Right lobe of liver (tissue), 6 donors: ENCODE measurements at regions not wholly inside any gene's neighbourhood (a gene's known extent, or its start where the extent isn't known, plus 50 kb on each side); places are given as distances from the start of the nearest gene placed in this dataset.

Source experiments
- ATAC-seq, 4 donors: fragments of 200-7000 bp; cut with Tn5 transposase; one replicate each; pipeline ENCODE4 v1.9.1; 2020; ENCODE audit warnings: mild to moderate bottlenecking in 4 of 4, moderate library complexity in 4 of 4
- DNase-seq, 3 donors: peaks; one replicate each; pipeline ENCODE4 v3.0.0-alpha.2; 2020
- H3K27ac ChIP-seq, 3 donors: fragments of 200-600 bp; one replicate each; pipeline ENCODE4 v1.8.0; 2022
- H3K27me3 ChIP-seq, 2 donors: fragments of 200-600 bp; one replicate each; pipeline ENCODE4 v1.8.0; 2022
- H3K36me3 ChIP-seq, 4 donors: fragments of 200-600 bp; sonication (generic) in 1 of 4; one replicate each; pipeline versions ENCODE4 v1.5.1 to v1.8.0; 2017 to 2022; ENCODE audit warnings: control low read depth in 1 of 4
- H3K4me1 ChIP-seq, 4 donors: fragments of 200-600 bp; sonication (generic) in 1 of 4; one replicate each; pipeline versions ENCODE4 v1.5.1 to v1.8.0; 2017 to 2022; ENCODE audit warnings: control low read depth in 1 of 4
- H3K4me3 ChIP-seq, 3 donors: fragments of 200-600 bp; one replicate each; pipeline ENCODE4 v1.8.0; 2022
- H3K9me3 ChIP-seq, 4 donors: fragments of 200-600 bp; sonication (generic) in 1 of 4; one replicate each; pipeline versions ENCODE4 v1.5.1 to v1.8.0; 2017 to 2022; ENCODE audit warnings: control low read depth in 1 of 4
- POLR2A ChIP-seq: fragments of 450-650 bp; IDR thresholded peaks from one replicate; pipeline ENCODE4 v1.6.1; 2017; ENCODE audit warnings: antibody characterized with exemption, mild to moderate bottlenecking
- WGBS: methylation state at CpG from one replicate; pipeline ENCODE4 v1.1.6; 2018; ENCODE audit warnings: low coverage, low lambda C conversion rate; ENCODE audit not compliant: insufficient coverage; ENCODE audit errors: missing lambda C conversion rate; 5-methylcytosine and 5-hydroxymethylcytosine counted together
- intact Hi-C, 2 donors: fragments of 100-400 bp; cut with DNase I; formaldehyde crosslinking; loops; one replicate each; pipeline versions ENCODE4 v1.11.2 to v1.14.1; 2022
- TF ChIP-seq, protein P1 (sequence below), 4 donors: fragments of 200-600 bp in 3 of 4; fragments of 450-650 bp in 1 of 4; IDR thresholded peaks; one replicate each; pipeline versions ENCODE4 v1.5.1 to v1.8.0; 2016 to 2022; ENCODE audit warnings: antibody characterized with exemption in 4 of 4, mild to moderate bottlenecking in 2 of 4
- donor health status: DM: no; HTN: yes; CAD: no.
- donor health status: DM: no; HTN: no; CAD: no.
- donor health status: DM: no; HTN: no; CAD: no.
- donor health status: DM: no; HTN: yes; CAD: no.
- donor health status: DM: no; HTN: yes; CAD: no.

DNA sequence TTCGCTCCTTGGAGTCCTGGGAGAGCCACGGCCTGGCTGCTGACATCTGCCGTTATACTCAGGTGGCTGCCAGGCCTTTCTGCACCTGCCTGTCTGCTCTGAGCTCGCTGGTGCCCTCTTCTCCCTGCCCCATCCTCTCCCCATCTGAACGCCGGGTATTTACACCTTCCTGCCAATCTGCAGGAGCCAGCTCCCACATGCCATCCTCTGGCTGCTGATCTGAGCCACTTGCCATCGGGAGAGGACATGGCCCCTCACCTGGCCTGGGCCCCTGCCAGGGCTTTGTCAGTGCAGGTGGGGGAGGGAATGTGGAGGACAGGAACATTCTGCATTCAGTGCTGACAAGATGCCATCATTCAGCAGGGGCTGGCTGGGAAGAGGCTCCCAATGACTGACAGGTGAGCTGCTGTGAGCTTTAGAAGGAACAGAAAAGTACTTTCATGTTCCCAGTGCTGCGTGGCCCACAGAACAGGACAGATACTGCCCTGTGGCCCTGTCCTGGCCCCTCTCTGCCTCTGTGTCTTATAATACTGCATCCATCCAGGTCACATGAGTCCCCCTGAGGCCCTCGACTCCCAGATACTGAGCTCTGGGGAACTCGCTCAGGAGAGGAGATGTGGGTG lies 96.3 kb upstream of the ZNF469 start:
- WGBS = 72% methylated on average over 3 of the region's 10 CpGs
- Histone ChIP-seq H3K4me1 (no peaks in the 10 kb centered on the region), H3K4me3 (no peak overlapping the region), H3K27me3 (no peaks in the 10 kb centered on the region), H3K36me3 (no peaks in the 10 kb centered on the region), H3K9me3 (peaks cover 0 to 4% (median 0%) of the 10 kb centered on the region in 4 donors), H3K27ac (no peak overlapping the region)
- DNase-seq = peak in 1 of 3 donors; percentile 6
- intact Hi-C loops = no loop called here
- no peak for ATAC-seq
- TF ChIP-seq, protein P1, sequence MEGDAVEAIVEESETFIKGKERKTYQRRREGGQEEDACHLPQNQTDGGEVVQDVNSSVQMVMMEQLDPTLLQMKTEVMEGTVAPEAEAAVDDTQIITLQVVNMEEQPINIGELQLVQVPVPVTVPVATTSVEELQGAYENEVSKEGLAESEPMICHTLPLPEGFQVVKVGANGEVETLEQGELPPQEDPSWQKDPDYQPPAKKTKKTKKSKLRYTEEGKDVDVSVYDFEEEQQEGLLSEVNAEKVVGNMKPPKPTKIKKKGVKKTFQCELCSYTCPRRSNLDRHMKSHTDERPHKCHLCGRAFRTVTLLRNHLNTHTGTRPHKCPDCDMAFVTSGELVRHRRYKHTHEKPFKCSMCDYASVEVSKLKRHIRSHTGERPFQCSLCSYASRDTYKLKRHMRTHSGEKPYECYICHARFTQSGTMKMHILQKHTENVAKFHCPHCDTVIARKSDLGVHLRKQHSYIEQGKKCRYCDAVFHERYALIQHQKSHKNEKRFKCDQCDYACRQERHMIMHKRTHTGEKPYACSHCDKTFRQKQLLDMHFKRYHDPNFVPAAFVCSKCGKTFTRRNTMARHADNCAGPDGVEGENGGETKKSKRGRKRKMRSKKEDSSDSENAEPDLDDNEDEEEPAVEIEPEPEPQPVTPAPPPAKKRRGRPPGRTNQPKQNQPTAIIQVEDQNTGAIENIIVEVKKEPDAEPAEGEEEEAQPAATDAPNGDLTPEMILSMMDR (IDR thresholded peaks at IDR 0.05) = no peak
- no peak for TF ChIP-seq POLR2A

DNA sequence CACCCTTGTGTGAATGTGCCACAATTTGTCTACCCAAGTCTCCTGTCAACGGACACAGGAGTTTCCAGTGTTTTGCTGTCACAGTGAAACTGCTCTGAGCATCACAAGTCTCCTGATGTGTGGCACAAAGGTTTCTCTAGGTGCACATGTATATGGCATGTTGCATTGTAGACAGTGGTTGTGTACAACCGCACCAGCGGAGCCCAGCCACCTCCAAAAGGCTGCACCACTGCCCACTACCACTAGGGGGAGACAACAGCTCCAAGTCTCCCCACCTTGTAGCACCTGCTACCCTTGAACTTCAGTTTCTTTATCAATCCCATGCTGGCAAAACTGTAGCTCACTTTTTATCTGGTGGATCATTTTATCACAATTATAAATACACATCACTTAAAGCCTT lies 95.5 kb upstream of the ZNF469 start:
- no peak for TF ChIP-seq POLR2A
- TF ChIP-seq, protein P1 (IDR thresholded peaks at IDR 0.05) = peak; percentile 20 to 77 (median 36)
- Histone ChIP-seq H3K9me3 (peaks cover 0 to 4% (median 0%) of the 10 kb centered on the region in 4 donors), H3K36me3 (no peaks in the 10 kb centered on the region), H3K4me1 (no peaks in the 10 kb centered on the region), H3K27ac (no peak overlapping the region), H3K27me3 (no peaks in the 10 kb centered on the region), H3K4me3 (no peak overlapping the region)
- ATAC-seq (peak in 3 of 4 donors; percentile 45 to 76 (median 61)), DNase-seq (no peak)
- WGBS = 53% methylated on average over 2 of the region's 3 CpGs
- intact Hi-C loops = no loop called here

DNA sequence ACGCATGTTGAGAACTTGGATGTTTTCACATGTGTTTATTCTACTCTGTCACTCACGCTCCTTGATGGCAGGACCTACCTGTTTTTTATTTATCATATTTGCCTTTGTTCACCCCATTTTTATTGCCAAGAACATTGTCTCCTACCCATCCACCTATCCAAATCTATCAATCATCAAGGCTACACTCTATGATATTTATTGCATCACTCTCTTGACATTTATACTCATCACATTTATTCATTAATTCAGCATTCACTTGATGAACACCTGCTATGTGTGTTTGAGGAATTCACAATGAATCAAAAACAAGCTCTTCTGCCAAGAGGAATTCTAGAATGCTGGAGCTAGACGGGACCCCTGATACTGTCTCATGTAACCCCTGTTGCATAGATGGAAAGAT lies 94.5 kb upstream of the ZNF469 start:
- ATAC-seq (no peak), DNase-seq (no peak)
- H3K27ac ChIP-seq = no peak overlapping the region
- no peak for TF ChIP-seq POLR2A
- TF ChIP-seq, protein P1 (IDR thresholded peaks at IDR 0.05) = no peak
- no peaks in the 10 kb centered on the region for H3K27me3 ChIP-seq
- intact Hi-C loops = no loop called here
- H3K4me3 ChIP-seq = no peak overlapping the region
- no peaks in the 10 kb centered on the region for H3K4me1 ChIP-seq
- WGBS = 55% methylated on average over 3 of the region's 3 CpGs
- no peaks in the 10 kb centered on the region for H3K36me3 ChIP-seq
- H3K9me3 ChIP-seq = peaks cover 0 to 4% (median 0%) of the 10 kb centered on the region in 4 donors

DNA sequence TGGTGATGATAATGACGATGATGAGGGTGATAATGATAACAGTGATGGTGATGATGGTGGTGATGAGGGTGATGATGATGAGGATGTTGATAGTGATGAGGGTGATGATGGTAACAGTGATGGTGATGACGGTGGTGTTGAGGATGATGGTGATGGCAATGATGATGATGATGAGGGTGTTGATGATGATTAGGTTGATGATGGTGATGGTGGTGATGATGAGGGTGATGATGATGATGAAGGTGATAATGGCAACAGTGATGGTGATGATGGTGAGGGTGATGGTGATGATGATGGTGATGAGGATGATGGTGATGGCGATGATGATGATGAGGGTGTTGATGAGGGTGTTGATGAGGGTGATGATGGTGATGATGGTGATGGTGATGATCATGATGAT lies 93.8 kb upstream of the ZNF469 start:
- Histone ChIP-seq H3K27me3 (no peaks in the 10 kb centered on the region), H3K9me3 (peaks cover 0 to 4% (median 0%) of the 10 kb centered on the region in 4 donors), H3K36me3 (no peaks in the 10 kb centered on the region), H3K27ac (no peak overlapping the region), H3K4me3 (no peak overlapping the region), H3K4me1 (no peaks in the 10 kb centered on the region)
- WGBS = 70% methylated on average over 3 of the region's 3 CpGs
- TF ChIP-seq POLR2A = no peak
- TF ChIP-seq, protein P1 (IDR thresholded peaks at IDR 0.05) = no peak
- no peak for DNase-seq
- ATAC-seq = no peak
- intact Hi-C loops = no loop called here
